A549 (cell line): ENCODE measurements at regions not wholly inside any gene's neighbourhood (a gene's known extent, or its start where the extent isn't known, plus 50 kb on each side); places are given as distances from the start of the nearest gene placed in this dataset.

Experiments
- ATAC-seq, 2 experiments: fragments of 200-7000 bp in 1 of 2; fragments of >200 bp in 1 of 2; cut with Nextera tagmentation in 1 of 2; cut with Tn5 transposase in 1 of 2; 3 replicates each; pipeline versions ENCODE4 v1.8.0 to v1.9.1; 2018 to 2020; ENCODE audit warnings: mild to moderate bottlenecking in 1 of 2, moderate library complexity in 1 of 2
- CTCF ChIA-PET: fragments of 300-600 bp; sonication (Branson Sonifier 250); formaldehyde crosslinking; extraction: SDS; loops from one replicate; lab custom pipeline; 2021; ENCODE audit warnings: antibody characterized with exemption, inconsistent platforms; lab: Yijun Ruan, JAX
- POLR2A ChIA-PET: fragments of 350-600 bp; formaldehyde crosslinking; extraction: SDS; loops from one replicate; lab custom pipeline; 2021; ENCODE audit warnings: antibody characterized with exemption, inconsistent platforms; lab: Yijun Ruan, JAX
- DNase-seq, 2 experiments: peaks; one replicate each; pipeline versions ENCODE4 v3.0.0 to v3.0.0-alpha.2; 2011 to 2016; ENCODE audit warnings: low read depth in 1 of 2, low spot score in 1 of 2
- FAIRE-seq: peaks from 2 replicates; lab custom pipeline; 2011; peaks lifted over from hg19 to GRCh38; lab: Jason Lieb, UNC
- H3K27ac ChIP-seq, 2 experiments: fragments of >200 bp; sonication (Bioruptor Twin); formaldehyde crosslinking; 3 replicates each; pipeline ENCODE4 v1.5.1; 2016 to 2017
- H3K4me1 ChIP-seq: fragments of >200 bp; sonication (Bioruptor Twin); formaldehyde crosslinking; 3 replicates; pipeline ENCODE4 v1.6.1; 2016
- H3K4me2 ChIP-seq: fragments of >200 bp; sonication (Bioruptor Twin); formaldehyde crosslinking; 3 replicates; pipeline ENCODE4 v1.6.1; 2016
- H3K4me3 ChIP-seq: fragments of >200 bp; sonication (Bioruptor Twin); formaldehyde crosslinking; 3 replicates; pipeline ENCODE4 v1.5.1; 2016
- H3K9me3 ChIP-seq: fragments of >200 bp; sonication (Bioruptor Twin); formaldehyde crosslinking; 3 replicates; pipeline ENCODE4 v1.6.1; 2016
- CBX2 ChIP-seq: fragments of 200-600 bp; sonication (generic); IDR thresholded peaks from 2 replicates; pipeline ENCODE4 v1.6.1; 2016; ENCODE audit warnings: low read depth, mild to moderate bottlenecking, borderline replicate concordance
- CBX8 ChIP-seq: fragments of 200-600 bp; sonication (generic); IDR thresholded peaks from 2 replicates; pipeline ENCODE4 v1.6.1; 2016
- CHD4 ChIP-seq: fragments of 200-600 bp; sonication (generic); IDR thresholded peaks from 2 replicates; pipeline ENCODE4 v1.6.1; 2016; ENCODE audit warnings: antibody characterized with exemption, mild to moderate bottlenecking, borderline replicate concordance
- EHMT2 ChIP-seq: fragments of 200-600 bp; sonication (generic); IDR thresholded peaks from 2 replicates; pipeline ENCODE4 v1.6.1; 2016; ENCODE audit warnings: antibody characterized with exemption, low read depth, mild to moderate bottlenecking, moderate library complexity
- FOSB ChIP-seq: fragments of 250-450 bp; sonication (Bioruptor Pico); IDR thresholded peaks from 2 replicates; pipeline ENCODE4 v1.5.0; 2020; ENCODE audit warnings: mild to moderate bottlenecking, moderate library complexity
- FOXS1 ChIP-seq: fragments of 250-450 bp; sonication (Bioruptor Pico); IDR thresholded peaks from 2 replicates; pipeline ENCODE4 v1.5.0; 2020; ENCODE audit warnings: mild to moderate bottlenecking, moderate library complexity
- HDAC2 ChIP-seq: fragments of 200-600 bp; sonication (generic); IDR thresholded peaks from 2 replicates; pipeline ENCODE4 v1.6.1; 2016
- HEYL ChIP-seq: fragments of 250-450 bp; sonication (Bioruptor Pico); IDR thresholded peaks from 2 replicates; pipeline ENCODE4 v1.8.0; 2021; ENCODE audit warnings: mild to moderate bottlenecking, moderate library complexity
- HOXB13 ChIP-seq: fragments of 250-450 bp; sonication (Bioruptor Pico); IDR thresholded peaks from 2 replicates; pipeline ENCODE4 v1.5.0; 2020; ENCODE audit warnings: low read depth, mild to moderate bottlenecking, moderate library complexity
- HOXB5 ChIP-seq: fragments of 250-450 bp; sonication (Bioruptor Pico); IDR thresholded peaks from 2 replicates; pipeline ENCODE4 v1.5.0; 2020; ENCODE audit warnings: mild to moderate bottlenecking, moderate library complexity
- KDM5A ChIP-seq: fragments of 200-600 bp; sonication (generic); IDR thresholded peaks from 2 replicates; pipeline ENCODE4 v1.6.1; 2016; ENCODE audit warnings: antibody characterized with exemption, mild to moderate bottlenecking
- MAFK ChIP-seq: fragments of 450-650 bp; IDR thresholded peaks from 2 replicates; pipeline ENCODE4 v1.6.1; 2014; ENCODE audit not compliant: partially characterized antibody
- MAZ ChIP-seq: fragments of 150-350 bp; IDR thresholded peaks from 2 replicates; pipeline ENCODE4 v1.6.1; 2014; ENCODE audit warnings: antibody characterized with exemption, low read depth, low read length, borderline replicate concordance
- NPAS2 ChIP-seq: fragments of 250-450 bp; sonication (Bioruptor Pico); IDR thresholded peaks from 2 replicates; pipeline ENCODE4 v1.8.0; 2022; ENCODE audit warnings: mild to moderate bottlenecking, moderate library complexity, borderline replicate concordance
- POLR2A ChIP-seq: IDR thresholded peaks from 2 replicates; pipeline ENCODE4 v1.6.1; 2012; ENCODE audit warnings: mild to moderate bottlenecking, low read length
- POLR2AphosphoS2 ChIP-seq: conservative IDR thresholded peaks from 2 replicates; pipeline ENCODE4 v1.6.1; 2012; ENCODE audit warnings: low read length, improper control_type of control experiment, inconsistent platforms
- RAD21 ChIP-seq, 2 experiments: fragments of >200 bp in 1 of 2; sonication (Bioruptor Twin) in 1 of 2; formaldehyde crosslinking in 1 of 2; IDR thresholded peaks in 1 of 2; conservative IDR thresholded peaks in 1 of 2; 2 replicates in 1 of 2; 3 replicates in 1 of 2; pipeline ENCODE4 v1.6.1; 2012 to 2018; ENCODE audit warnings: inconsistent platforms in 1 of 2
- RARB ChIP-seq: fragments of 250-450 bp; sonication (Bioruptor Pico); IDR thresholded peaks from 2 replicates; pipeline ENCODE4 v1.8.0; 2021; ENCODE audit warnings: mild to moderate bottlenecking, moderate library complexity
- RCOR1 ChIP-seq: fragments of 150-350 bp; IDR thresholded peaks from 2 replicates; pipeline ENCODE4 v1.6.1; 2014; ENCODE audit warnings: antibody characterized with exemption, low read length, low read depth
- RNF2 ChIP-seq: fragments of 200-600 bp; sonication (generic); IDR thresholded peaks from 2 replicates; pipeline ENCODE4 v1.6.1; 2016; ENCODE audit warnings: low read depth, mild to moderate bottlenecking, antibody characterized with exemption, moderate library complexity, borderline replicate concordance
- SMC3 ChIP-seq: fragments of >200 bp; sonication (Bioruptor Twin); formaldehyde crosslinking; IDR thresholded peaks from 3 replicates; pipeline ENCODE4 v1.6.1; 2018; ENCODE audit warnings: inconsistent platforms
- SREBF2 ChIP-seq: fragments of 450-650 bp; IDR thresholded peaks from 2 replicates; pipeline ENCODE4 v1.6.1; 2014; ENCODE audit warnings: mild to moderate bottlenecking, moderate library complexity
- TP53 ChIP-seq: fragments of 250-450 bp; sonication (Bioruptor Pico); IDR thresholded peaks from 2 replicates; pipeline ENCODE4 v1.5.0; 2021; ENCODE audit warnings: mild to moderate bottlenecking, moderate library complexity
- ZFP36 ChIP-seq: fragments of 450-650 bp; IDR thresholded peaks from 2 replicates; pipeline ENCODE4 v1.6.1; 2014; ENCODE audit warnings: borderline replicate concordance; ENCODE audit not compliant: partially characterized antibody
- ZSCAN20 ChIP-seq: fragments of 250-450 bp; sonication (Bioruptor Pico); IDR thresholded peaks from 2 replicates; pipeline ENCODE4 v1.8.0; 2022; ENCODE audit warnings: mild to moderate bottlenecking, moderate library complexity
- WGBS: methylation state at CpG from one replicate; pipeline ENCODE4 v1.1.6; 2017; ENCODE audit errors: missing lambda C conversion rate; 5-methylcytosine and 5-hydroxymethylcytosine counted together
- TF ChIP-seq, protein P1 (sequence below): fragments of 150-350 bp; IDR thresholded peaks from 2 replicates; pipeline ENCODE4 v1.6.1; 2014; ENCODE audit warnings: low read depth, mild to moderate bottlenecking, low read length
- TF ChIP-seq, protein P2 (sequence below): IDR thresholded peaks from 2 replicates; pipeline ENCODE4 v1.6.1; 2012
- TF ChIP-seq, protein P3 (sequence below): fragments of 250-450 bp; sonication (Bioruptor Pico); IDR thresholded peaks from 2 replicates; pipeline ENCODE4 v1.5.0; 2020; ENCODE audit warnings: low read depth, mild to moderate bottlenecking, moderate library complexity
- TF ChIP-seq, protein P4 (sequence below): fragments of >200 bp; sonication (Bioruptor Twin); formaldehyde crosslinking; IDR thresholded peaks from 3 replicates; pipeline ENCODE4 v1.6.1; 2016
- TF ChIP-seq, protein P5 (sequence below): fragments of >200 bp; sonication (Bioruptor Twin); formaldehyde crosslinking; IDR thresholded peaks from 2 replicates; pipeline ENCODE4 v1.6.1; 2016
- TF ChIP-seq, protein P6 (sequence below): fragments of >200 bp; sonication (Bioruptor Twin); formaldehyde crosslinking; IDR thresholded peaks from 3 replicates; pipeline ENCODE4 v1.5.1; 2016

DNA sequence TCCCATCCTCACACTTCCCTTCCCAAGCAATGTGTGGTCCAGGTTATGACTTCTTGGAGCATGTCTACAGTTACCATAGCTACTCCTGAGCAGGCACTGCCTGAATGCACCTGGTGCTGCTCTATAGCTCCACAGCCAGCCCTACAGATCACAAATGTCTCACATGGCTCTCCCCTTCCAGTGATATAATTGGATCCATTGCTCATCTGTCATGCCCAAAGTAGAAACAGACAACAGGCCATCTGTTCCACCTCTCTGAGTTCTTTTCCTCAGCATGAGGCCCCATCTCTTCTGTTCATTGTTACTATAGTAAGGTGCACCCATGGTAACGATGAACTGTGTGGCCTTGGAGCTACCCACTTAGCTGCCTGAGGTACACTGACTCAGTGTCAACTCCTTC, 320.3 kb upstream of the ZC3H12C start:
- CTCF ChIA-PET, result no interaction called here
- Histone ChIP-seq H3K9me3 (no peaks in the 10 kb centered on the region), H3K4me3 (no peak overlapping the region), H3K27ac (no peak overlapping the region), H3K4me2 (no peak overlapping the region), H3K4me1 (no peaks in the 10 kb centered on the region)
- no peak for TF ChIP-seq FOXS1 (CRISPR knock-in tag)
- TF ChIP-seq EHMT2, result no peak
- no peak for TF ChIP-seq CHD4
- no peak for TF ChIP-seq TP53 (CRISPR knock-in tag)
- no peak for TF ChIP-seq HDAC2
- no peak for TF ChIP-seq HOXB13 (CRISPR knock-in tag)
- TF ChIP-seq, protein P1, sequence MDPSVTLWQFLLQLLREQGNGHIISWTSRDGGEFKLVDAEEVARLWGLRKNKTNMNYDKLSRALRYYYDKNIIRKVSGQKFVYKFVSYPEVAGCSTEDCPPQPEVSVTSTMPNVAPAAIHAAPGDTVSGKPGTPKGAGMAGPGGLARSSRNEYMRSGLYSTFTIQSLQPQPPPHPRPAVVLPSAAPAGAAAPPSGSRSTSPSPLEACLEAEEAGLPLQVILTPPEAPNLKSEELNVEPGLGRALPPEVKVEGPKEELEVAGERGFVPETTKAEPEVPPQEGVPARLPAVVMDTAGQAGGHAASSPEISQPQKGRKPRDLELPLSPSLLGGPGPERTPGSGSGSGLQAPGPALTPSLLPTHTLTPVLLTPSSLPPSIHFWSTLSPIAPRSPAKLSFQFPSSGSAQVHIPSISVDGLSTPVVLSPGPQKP, result no peak
- TF ChIP-seq, protein P2, sequence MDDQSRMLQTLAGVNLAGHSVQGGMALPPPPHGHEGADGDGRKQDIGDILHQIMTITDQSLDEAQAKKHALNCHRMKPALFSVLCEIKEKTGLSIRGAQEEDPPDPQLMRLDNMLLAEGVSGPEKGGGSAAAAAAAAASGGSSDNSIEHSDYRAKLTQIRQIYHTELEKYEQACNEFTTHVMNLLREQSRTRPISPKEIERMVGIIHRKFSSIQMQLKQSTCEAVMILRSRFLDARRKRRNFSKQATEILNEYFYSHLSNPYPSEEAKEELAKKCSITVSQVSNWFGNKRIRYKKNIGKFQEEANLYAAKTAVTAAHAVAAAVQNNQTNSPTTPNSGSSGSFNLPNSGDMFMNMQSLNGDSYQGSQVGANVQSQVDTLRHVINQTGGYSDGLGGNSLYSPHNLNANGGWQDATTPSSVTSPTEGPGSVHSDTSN, result no peak
- TF ChIP-seq ZFP36, result no peak
- no peak for TF ChIP-seq RAD21 (conservative IDR thresholded peaks at IDR 0.05 in 1 of 2, IDR thresholded peaks at IDR 0.05 in 1 of 2)
- TF ChIP-seq CBX2, result no peak
- no peak for TF ChIP-seq KDM5A
- no peak for TF ChIP-seq NPAS2 (CRISPR knock-in tag)
- no peak for TF ChIP-seq SMC3
- TF ChIP-seq RNF2, result no peak
- no peak for TF ChIP-seq MAZ
- no peak for TF ChIP-seq FOSB (CRISPR knock-in tag)
- TF ChIP-seq, protein P3, sequence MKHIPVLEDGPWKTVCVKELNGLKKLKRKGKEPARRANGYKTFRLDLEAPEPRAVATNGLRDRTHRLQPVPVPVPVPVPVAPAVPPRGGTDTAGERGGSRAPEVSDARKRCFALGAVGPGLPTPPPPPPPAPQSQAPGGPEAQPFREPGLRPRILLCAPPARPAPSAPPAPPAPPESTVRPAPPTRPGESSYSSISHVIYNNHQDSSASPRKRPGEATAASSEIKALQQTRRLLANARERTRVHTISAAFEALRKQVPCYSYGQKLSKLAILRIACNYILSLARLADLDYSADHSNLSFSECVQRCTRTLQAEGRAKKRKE (CRISPR knock-in tag), result no peak
- TF ChIP-seq HEYL (CRISPR knock-in tag), result no peak
- FAIRE-seq, result no peak
- no peak for DNase-seq
- no peak for ATAC-seq
- WGBS, result 0% methylated on average over 1 of the region's 1 CpG
- POLR2A ChIA-PET, result no interaction called here

DNA sequence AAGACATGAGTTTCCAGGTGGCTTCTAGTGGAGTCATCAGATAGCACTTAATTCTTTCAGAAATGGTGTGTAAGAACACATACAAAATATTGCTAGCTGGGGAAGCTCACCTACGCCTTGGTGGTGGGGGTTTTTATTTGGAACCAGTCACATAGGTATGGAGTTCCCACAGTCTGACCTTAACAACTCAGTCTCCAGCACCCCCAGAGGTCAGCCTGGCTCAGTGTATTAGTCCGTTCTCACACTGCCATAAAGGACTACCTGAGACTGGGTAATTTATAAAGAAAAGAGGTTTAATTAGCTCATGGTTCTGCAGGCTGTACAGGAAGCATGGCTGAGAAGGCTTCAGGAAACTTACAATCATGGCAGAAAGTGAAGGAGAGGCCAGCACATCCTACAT, 317.5 kb upstream of the ZC3H12C start:
- H3K27ac ChIP-seq, result no peak overlapping the region
- no peak for DNase-seq
- no peaks in the 10 kb centered on the region for H3K4me1 ChIP-seq
- no peak for TF ChIP-seq POLR2A
- TF ChIP-seq MAFK, result no peak
- TF ChIP-seq SMC3, result no peak
- no peak for TF ChIP-seq HDAC2
- no peak for TF ChIP-seq HOXB5 (CRISPR knock-in tag)
- TF ChIP-seq, protein P4, sequence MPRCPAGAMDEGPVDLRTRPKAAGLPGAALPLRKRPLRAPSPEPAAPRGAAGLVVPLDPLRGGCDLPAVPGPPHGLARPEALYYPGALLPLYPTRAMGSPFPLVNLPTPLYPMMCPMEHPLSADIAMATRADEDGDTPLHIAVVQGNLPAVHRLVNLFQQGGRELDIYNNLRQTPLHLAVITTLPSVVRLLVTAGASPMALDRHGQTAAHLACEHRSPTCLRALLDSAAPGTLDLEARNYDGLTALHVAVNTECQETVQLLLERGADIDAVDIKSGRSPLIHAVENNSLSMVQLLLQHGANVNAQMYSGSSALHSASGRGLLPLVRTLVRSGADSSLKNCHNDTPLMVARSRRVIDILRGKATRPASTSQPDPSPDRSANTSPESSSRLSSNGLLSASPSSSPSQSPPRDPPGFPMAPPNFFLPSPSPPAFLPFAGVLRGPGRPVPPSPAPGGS, result no peak
- TF ChIP-seq KDM5A, result no peak
- TF ChIP-seq, protein P5, sequence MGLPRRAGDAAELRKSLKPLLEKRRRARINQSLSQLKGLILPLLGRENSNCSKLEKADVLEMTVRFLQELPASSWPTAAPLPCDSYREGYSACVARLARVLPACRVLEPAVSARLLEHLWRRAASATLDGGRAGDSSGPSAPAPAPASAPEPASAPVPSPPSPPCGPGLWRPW, result no peak
- no peak for TF ChIP-seq ZSCAN20 (CRISPR knock-in tag)
- TF ChIP-seq CBX8, result no peak
- TF ChIP-seq RARB (CRISPR knock-in tag), result no peak
- TF ChIP-seq SREBF2, result no peak
- TF ChIP-seq FOXS1 (CRISPR knock-in tag), result no peak
- no peak for TF ChIP-seq HOXB13 (CRISPR knock-in tag)
- no peak for TF ChIP-seq POLR2AphosphoS2
- TF ChIP-seq RCOR1, result no peak
- TF ChIP-seq, protein P6, sequence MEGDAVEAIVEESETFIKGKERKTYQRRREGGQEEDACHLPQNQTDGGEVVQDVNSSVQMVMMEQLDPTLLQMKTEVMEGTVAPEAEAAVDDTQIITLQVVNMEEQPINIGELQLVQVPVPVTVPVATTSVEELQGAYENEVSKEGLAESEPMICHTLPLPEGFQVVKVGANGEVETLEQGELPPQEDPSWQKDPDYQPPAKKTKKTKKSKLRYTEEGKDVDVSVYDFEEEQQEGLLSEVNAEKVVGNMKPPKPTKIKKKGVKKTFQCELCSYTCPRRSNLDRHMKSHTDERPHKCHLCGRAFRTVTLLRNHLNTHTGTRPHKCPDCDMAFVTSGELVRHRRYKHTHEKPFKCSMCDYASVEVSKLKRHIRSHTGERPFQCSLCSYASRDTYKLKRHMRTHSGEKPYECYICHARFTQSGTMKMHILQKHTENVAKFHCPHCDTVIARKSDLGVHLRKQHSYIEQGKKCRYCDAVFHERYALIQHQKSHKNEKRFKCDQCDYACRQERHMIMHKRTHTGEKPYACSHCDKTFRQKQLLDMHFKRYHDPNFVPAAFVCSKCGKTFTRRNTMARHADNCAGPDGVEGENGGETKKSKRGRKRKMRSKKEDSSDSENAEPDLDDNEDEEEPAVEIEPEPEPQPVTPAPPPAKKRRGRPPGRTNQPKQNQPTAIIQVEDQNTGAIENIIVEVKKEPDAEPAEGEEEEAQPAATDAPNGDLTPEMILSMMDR, result no peak
- TF ChIP-seq RAD21 (conservative IDR thresholded peaks at IDR 0.05 in 1 of 2, IDR thresholded peaks at IDR 0.05 in 1 of 2), result no peak
- no peaks in the 10 kb centered on the region for H3K9me3 ChIP-seq
- no peak for FAIRE-seq
- no peak overlapping the region for H3K4me2 ChIP-seq
- H3K4me3 ChIP-seq, result no peak overlapping the region
- ChIA-PET POLR2A (no interaction called here), CTCF (interaction anchor here (0.7 kb wide), 1 partner anchor 27 kb away, joined by 3 read pairs; no protein-coding TSS in a partner anchor)
- no peak for ATAC-seq
- 29% methylated on average over 2 of the region's 2 CpGs for WGBS
